ENCODE measurements at regions not wholly inside any gene's neighbourhood (a gene's known extent, or its start where the extent isn't known, plus 50 kb on each side); places are given as distances from the start of the nearest gene placed in this dataset.
"Not testable (repeated sequence)": the region's sequence is repeated elsewhere in the genome, so short reads cannot be mapped to it uniquely, and the experiment has no call there.

DNA sequence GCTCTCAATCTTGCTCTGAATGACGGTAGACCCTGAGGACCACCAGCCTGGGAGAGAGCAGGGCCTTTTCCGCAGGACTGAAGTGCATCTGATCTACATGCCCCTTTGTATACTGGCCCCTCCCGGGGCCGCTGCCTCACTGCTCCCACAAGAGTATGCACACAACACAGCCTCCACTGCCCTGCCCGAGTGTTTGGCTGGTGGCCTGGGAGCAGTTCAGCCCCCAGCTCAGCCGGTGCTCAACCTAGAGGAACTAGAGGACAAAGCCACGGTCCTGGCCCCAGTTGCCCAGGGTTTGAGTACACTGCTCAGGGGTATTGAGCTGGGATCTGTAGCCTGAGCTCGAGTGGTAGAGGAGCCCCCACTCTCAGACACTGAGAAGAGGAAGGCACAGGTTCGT is 118.9 kb upstream of the CAB39 start:
- no peak for DNase-seq

DNA sequence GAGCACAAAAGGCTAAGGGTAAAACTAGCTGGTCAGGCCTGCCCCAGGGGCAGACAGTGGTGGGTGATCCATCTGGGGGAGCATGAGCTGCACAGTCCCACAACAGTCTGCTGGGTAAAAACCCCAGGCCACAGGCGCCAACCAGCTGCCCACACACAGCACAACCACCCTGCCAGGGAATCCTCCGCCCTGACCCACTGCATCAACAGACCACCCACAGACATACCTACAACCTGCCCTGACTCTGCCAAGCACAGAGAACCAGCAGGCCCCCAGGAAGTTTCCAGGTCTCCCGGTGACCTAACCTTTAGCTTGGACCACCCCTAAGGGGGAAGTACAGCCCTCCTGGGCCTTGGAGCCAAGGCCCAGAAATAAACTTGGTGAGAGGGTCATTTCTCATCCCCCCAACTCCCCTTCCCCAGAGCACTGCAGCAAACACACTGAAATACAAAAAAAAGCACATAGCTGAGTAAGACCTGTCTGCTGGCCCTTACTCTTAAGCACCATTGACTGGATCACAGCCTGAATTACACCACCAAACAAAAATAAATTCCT is 118.3 kb upstream of the CAB39 start:
- DNase-seq: no peak

DNA sequence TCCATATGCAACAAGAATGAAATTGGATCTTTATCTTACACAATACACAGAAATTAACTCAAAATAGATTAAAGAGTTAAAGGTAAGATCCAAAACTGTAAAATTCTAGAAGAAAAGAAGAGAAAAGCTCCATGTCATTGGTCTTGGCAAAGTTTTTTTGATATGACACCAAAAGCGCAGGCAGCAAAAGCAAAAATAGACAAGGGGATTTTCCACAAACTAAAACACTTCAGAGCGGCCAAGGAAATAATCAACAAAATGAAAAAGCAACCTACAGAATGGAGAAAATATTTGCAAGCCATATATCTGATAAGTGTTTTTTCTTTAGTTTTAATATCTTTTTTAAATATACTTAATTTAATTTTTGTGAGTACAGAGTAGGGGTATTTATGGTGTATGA is 112.8 kb upstream of the CAB39 start:
- no peak for DNase-seq

DNA sequence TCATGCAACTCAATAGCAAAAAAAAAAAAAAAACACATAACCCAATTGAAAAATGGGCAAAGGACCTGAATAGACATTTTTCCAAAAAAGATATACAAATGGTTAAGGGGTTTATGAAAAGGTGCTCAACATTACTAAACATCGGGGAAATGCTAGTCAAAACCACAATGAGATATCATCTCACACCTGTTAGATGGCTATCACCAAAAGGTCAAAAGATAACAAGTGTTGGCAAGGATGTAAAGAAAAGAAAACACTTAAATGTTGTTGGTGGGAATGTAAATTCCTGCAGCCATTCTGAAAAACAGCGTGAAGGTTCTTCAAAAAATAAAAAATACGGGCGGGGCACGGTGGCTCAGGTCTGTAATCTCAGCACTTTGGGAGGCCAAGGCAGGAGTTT is 112.4 kb upstream of the CAB39 start:
- DNase-seq: no peak

DNA sequence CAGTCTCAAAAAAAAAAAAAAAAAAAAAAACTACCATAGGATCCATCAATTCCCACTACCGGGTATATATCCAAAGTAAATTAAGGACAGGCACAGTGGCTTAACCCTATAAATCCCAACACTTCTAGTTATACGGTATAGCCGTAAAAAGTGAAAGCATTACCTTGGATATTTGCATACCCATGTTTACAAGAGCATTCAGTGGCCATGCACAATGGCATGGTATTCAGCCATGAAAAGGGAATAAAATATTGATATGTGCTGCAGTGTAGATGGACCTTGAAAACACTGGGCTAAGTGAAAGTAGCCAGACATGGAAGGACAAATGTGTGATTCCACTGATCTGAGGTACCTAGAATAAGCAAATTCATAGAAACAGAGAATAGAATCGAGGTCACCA is 111.8 kb upstream of the CAB39 start:
- DNase-seq: no peak

DNA sequence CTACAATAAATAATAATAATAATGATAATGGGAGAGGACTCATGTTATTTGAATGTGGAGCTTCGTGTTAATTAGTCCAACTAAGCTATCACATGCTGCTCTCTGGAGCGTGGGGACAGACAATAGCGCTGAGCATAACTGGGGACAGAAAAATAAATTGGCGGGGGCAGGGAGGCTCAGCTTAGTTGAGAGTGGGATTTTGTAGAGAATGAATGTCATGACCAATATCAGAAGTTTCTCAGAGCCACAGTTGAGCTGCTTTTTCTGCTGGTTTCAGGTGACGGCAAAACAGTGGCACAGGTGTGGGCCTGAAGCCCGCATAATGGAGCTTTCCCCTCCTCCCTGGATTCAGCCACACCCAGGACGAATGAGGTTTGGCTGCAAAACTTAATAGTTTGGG is 111.1 kb upstream of the CAB39 start:
- no peak for DNase-seq

DNA sequence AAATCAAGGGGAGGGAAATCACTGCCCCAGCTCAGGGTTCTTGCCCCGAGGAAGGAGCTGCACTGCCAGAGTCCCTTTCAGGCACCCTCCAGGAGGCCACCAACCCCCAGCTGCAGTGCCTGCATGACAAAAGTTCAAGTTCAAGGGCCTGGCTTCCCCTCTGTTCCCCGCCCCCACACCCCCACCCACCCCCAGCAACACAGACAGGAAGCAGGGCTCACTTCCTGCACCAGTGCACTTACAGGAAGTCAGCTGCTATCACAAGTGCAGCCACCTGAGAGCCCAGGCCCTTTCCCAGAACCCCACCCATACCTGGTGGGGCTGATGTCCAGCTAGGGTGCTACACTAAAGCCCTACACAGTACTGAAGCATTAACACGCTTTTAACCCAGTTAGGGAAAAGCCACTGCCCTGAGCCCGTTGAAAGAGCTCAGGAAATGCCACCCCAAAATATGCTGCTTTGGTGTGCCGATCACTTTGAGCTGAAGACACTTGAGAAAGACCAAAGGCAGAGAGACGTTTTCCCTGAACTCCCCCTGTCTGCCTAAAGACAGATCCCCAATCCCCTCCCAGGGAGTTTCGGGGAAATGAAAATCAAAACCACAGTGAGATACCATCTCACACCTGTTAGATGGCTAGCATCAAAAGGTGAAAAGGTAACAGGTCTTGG is 109.9 kb upstream of the CAB39 start:
- DNase-seq: no peak

DNA sequence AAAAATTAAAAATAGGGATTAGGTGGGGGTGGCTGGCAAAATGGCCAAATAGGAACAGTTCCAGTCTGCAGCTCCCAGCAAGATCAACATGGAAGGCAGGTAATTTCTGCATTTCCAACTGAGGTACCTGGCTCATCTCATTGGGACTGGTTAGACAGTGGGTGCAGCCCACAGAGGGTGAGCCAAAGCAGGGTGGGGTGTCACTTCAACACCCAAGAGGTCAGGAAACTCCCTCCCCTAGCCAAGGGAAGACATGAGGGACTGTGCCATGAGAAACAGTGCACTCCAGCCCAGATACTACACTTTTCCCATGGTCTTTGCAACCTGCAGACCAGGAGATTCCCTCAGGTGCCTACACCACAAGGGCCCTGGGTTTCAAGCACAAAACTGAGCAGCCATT is 109.3 kb upstream of the CAB39 start:
- DNase-seq: not testable (repeated sequence)

DNA sequence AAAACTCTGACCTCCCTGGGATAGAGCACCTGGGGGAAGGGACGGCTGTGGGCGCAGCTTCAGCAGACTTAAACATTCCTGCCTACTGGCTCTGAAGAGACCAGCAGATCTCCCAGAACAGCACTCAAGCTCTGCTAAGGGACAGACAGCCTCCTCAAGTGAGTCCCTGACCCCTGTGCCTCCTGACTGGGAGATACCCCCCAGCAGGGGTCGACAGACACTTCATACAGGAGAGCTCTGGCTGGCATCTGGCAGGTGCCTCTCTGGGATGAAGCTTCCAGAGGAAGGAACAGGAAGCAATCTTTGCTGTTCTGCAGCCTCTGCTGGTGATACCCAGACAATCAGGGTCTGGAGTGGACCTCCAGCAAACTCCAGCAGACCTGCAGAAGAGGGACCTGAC is 108.5 kb upstream of the CAB39 start:
- DNase-seq: not testable (repeated sequence)

DNA sequence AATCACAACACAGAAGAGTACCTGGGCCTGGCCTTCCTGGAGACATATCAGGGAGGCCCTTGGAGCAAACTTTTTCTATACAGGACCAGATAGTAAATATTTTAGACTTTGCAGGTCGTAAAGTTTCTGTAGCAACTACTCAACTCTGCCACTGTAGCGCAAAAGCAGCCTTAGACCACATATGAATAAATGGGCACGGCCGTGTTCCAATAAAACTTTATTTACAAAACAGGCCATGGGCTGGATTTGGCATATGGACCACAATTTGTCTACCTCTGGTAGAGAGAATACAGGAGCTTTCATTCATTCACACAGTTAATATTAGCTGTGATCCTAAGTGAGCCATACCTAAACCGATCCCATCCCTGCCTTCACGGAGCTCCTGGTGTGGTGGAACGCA is 98.6 kb upstream of the CAB39 start:
- DNase-seq: no peak

DNA sequence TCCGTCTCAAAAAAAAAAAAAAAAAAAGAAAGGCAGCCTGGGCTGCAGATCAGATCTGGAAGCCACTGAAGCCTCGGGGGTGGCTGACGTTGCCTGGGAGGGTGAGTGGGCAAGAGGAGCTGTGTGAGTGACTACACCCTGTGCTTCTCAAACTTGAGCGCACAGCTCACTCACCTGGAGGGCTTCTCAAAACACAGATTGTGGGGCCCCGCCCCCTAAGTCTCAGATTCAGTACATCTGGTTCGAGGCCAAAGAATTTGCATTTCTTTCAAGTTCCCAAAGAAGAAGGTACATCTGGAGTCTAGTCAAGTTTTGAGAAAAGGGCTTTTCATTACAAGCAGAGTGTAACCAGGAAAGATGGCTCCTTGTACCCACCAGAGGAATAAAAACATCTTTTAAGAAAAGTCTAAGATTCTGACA is 97.7 kb upstream of the CAB39 start:
- DNase-seq: no peak

DNA sequence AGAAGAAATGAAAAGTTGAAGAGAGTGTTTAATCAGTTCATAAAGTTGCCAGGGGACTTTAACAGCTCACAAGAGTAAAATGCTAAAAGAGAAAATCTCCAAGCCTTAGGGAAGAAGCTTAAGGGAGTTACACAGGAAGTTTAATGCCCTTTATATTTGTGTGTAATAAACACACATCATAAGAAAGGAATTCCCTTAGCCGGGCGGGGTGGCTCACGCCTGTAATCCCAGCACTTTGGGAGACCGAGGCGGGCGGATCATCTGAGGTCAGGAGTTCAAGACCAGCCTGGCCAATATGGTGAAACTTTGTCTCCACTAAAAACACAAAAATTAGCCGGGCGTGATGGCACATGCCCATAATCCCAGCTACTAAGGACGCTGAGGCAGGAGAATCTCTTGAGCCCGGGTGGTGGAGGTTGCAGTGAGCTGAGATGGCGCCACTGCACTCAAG is 95.4 kb upstream of the CAB39 start:
- not testable (repeated sequence) for DNase-seq

DNA sequence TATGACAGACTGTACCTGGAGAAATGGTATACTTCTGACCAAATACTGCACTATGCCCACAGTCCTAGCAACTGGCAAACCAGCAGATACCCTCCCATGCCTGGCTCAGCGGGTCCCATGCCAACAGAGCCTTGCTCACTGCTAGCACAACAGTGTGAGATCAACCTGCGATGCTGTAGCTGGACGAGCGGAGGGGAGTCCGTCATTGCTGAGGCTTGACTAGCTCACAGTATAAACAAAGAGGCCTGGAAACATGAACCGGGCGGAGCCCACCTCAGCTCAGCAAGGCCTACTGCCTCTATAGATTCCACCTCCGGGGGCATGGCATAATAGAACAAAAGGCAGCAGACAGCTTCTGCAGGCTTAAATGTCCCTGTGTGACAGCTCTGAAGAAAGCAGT is 93.2 kb upstream of the CAB39 start:
- no peak for DNase-seq

DNA sequence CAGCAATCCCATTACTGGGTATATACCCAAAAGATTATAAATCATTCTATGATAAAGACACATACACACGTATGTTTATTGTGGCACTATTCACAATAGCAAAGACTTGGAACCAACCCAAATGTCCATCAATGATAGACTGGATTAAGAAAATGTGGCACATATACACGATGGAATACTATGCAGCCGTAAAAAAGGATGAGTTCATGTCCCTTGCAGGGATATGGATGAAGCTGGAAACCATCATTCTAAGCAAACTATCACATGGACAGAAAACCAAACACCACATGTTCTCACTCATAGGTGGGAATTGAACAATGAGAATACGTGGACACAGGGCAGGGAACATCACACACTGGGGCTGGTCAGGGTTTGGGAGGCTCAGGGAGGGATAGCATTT is 87.4 kb upstream of the CAB39 start:
- DNase-seq: not testable (repeated sequence)

DNA sequence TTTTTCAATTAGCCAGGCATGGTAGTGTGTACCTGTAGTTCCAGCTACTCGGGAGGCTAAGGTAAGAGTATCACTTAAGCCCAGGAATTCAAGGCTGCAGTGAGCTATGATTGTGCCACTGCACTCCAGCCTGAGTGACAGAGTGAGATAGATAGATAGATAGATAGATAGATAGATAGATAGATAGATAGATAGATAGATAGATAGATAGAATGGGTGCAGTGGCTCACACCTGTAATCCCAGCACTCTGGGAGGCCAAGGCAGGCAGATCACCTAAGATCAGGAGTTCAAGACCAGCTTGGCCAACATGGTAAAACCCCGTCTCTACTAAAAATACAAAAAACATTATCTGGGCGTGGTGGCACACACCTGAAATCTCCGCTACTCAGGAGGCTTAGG is 85.6 kb upstream of the CAB39 start:
- DNase-seq: not testable (repeated sequence)

DNA sequence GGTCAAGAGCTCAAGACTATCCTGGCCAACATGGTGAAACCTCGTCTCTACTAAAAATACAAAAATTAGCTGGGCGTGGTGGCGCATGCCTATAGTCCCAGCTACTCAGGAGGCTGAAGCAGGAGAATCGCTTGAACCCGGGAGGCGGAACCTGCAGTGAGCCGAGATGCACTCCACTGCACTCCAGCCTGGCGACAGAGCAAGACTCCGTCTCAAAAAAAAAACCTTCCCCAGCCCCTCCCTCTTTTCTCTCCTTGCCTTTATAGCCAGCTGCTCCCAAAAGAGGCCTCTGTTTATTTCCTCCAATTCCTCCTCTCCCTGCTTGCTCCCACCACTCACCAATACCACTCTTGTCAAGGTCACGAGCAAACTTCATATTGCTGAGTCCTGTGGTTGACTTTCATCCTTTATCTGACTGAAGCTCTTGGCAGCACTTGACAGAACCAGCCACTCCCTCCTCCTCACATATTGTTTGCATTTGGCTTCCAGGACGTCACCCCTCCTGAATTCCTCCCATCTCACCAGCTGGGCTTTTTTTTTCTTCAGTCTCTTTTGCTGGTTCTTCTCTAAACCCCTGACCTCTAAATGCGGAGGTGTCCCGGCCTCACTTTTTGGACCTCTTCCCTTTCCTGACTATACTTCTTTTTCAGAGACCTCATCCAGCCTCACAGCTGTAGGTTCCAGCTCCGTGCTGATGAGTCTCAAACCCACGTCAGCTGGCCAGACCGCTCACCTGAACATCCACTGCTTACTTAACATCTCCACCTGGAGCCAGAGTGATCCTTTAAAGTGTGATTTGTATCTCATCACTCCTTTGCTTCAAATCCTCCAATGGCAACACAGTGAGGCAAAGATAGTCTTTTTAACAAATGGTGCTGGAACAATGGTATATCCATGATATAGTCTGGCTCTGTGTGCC is 84.6 kb upstream of the CAB39 start:
- DNase-seq: peak; percentile 37

DNA sequence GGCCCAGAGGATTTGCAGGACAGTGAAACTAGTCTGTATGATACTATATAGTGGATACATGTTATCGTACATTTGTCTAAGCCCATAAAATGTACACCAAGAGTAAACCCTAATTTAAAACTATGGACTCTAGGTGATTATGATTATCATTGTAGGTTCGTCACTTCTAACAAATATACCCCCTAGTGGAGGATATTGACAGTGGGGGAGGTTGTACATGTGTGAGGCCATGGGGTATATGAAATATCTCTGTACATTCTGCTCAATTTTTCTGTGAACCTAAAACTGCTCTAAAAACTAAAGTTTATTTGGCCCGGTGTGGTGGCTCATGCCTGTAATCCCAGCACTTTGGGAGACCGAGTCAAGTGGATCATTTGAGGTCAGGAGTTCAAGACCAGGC is 81.2 kb upstream of the CAB39 start:
- DNase-seq: no peak

DNA sequence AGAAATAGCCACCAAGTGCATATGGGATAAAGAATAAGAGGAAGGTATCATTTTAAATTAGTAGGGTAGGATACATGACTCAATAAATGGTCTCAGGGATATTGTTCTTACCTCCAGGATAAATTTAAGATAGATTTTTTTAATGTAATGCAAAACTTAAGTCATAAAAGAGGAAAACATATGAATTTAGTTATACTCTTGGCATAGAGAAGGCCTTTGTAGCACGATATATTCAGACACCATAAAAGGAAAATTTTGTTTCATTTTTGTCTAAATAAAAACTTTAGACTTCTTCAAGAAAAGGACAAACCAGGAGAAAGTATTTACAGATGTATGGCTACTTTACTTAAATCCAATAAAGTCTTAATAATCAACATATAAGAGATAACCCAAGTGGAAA is 78.5 kb upstream of the CAB39 start:
- DNase-seq: no peak

DNA sequence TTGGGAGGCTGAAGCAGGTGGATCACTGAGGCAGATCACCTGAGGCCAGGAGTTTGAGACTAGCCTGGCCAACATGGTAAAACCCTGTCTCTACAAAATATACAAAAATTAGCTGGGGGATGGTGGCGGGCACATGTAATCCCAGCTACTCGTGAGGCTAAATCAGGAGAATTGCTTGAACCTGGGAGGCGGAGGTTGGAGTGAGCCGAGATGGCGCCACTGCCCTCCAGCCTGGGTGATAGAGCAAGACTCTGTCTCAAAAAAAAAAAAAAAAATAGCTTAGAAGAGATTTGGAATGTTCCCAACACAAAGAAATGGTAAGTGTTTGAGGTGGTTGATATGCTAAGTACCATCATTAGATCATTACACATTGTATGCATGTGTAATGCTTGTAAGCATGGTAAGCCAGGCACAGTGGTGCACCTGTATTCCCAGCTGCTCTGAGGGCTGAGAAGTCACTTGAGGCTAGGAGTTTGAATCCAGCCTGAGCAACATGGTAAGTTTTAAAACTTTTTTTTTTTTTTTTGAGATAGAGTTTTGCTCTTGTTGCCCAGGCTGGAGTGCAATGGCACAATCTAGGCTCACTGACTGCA is 77.8 kb upstream of the CAB39 start:
- DNase-seq: not testable (repeated sequence)

DNA sequence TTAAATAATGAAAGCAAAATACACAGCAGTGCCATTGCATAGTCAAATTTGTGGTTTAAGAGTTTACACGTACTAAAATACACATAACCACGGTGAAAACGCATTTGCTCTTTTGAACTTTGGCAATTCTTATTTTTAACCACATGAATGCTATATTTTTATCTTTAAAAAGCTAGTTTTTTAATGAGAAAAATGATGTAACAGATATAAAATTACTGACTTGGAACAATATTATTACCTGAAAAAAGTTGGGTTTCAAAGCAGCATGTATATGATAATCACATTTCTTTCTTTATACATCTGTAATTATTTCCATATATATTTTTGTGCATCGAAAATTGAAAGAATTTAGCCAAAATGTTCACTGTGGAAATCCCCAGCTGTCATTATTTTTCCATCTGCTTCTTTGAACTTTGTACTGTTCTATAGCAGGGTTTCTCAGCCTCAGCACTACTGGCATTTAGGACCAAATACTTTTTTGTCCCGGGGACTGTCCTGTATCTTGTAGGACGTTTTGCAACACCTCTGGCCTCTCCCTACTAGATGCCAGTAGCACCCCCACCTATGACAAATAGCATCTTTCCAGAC is 75.9 kb upstream of the CAB39 start:
- no peak for DNase-seq

DNA sequence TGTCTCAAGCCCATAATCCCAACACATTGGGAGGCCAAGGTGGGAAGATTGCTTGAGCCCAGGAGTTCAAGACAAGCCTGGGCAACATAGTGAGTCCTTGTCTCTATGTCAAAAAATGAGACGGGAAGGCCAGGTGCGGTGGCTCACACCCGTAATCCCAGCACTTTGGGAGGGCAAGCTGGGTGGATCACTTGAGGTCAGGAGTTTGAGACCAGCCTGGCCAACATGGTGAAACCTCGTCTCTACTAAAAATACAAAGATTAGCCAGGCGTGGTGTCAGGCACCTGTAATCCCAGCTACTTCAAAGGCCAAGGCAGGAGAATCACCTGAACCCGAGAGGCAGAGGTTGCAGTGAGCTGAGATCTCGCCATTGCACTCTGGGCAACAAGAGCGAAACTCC is 75.2 kb upstream of the CAB39 start:
- not testable (repeated sequence) for DNase-seq

DNA sequence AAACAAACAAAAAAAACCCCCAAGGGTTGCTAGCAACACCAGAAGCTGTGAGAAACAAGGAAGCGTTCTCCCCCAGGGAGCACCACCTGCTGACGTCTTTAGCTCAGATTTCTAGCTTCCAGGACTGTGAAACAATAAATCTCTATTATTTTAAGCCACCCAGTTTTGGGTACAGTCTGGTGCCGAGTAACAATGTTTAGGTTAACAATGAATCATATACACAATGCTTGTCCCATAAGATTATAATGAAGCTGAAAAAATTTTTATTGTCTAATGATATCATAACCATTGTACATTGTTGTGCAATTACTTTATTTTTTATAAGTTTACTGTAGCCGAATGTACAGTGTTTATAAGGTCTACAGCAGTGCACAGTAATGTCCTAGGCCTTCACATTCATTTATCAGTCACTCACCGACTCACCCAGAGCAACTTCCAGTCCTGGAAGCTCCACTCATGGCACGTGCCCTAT is 72.1 kb upstream of the CAB39 start:
- no peak for DNase-seq

DNA sequence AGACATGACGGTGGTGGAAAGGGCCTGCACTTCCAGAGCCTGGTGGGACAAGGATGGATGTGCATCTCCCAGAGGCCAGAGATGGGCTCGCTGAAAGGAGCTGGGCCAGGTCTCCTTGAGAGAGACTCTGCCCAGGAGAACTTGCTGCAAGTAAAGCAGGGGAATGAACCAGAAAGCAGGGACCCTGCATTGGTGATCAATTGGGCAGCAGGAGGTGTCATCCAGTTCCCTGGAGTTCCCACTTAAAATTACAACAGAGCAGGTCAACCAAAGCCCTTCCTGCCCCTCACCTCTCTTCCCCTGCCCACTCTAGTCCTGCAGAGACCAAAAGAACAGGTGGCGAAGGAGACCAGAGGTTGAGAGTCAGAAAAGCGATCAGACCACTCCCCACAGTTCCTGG is 69.7 kb upstream of the CAB39 start:
- DNase-seq: no peak

All from right hindlimb (tissue), 1 donor.